NOMO-1 treated with dmso at 0.1 percent for 144 hours (cell line): ENCODE measurements at regions not wholly inside any gene's neighbourhood (a gene's known extent, or its start where the extent isn't known, plus 50 kb on each side); places are given as distances from the start of the nearest gene placed in this dataset.

Experiments
- DNase-seq: peaks from one replicate; lab custom pipeline; 2025; ENCODE audit not compliant: unreplicated experiment; lab: John Stamatoyannopoulos, UW

- DNase-seq = no peak
Measured at GRCh38 chr13:81745391-81745790, 1404.5 kb upstream of the SPRY2 start.

GRCh38 chr13:81738364-81738763, 1397.4 kb upstream of the SPRY2 start:
- no peak for DNase-seq

GRCh38 chr13:81726037-81726726, 1385.3 kb upstream of the SPRY2 start:
- no peak for DNase-seq

GRCh38 chr13:81722456-81722855, 1381.5 kb upstream of the SPRY2 start:
- DNase-seq = no peak

GRCh38 chr13:81721400-81721799, 1380.5 kb upstream of the SPRY2 start:
- DNase-seq = no peak

GRCh38 chr13:81714513-81714912, 1373.6 kb upstream of the SPRY2 start:
- no peak for DNase-seq

- no peak for DNase-seq
Measured at GRCh38 chr13:81713201-81713600, 1372.3 kb upstream of the SPRY2 start.

GRCh38 chr13:81697826-81698225, 1356.9 kb upstream of the SPRY2 start:
- DNase-seq = no peak

GRCh38 chr13:81686877-81687276, 1346.0 kb upstream of the SPRY2 start:
- no peak for DNase-seq

- DNase-seq = no peak
Measured at GRCh38 chr13:81683521-81683920, 1342.6 kb upstream of the SPRY2 start.

GRCh38 chr13:81682081-81682630, 1341.2 kb upstream of the SPRY2 start:
- no peak for DNase-seq

- DNase-seq = no peak
Measured at GRCh38 chr13:81677857-81678256, 1336.9 kb upstream of the SPRY2 start.

GRCh38 chr13:81676008-81676407, 1335.1 kb upstream of the SPRY2 start:
- no peak for DNase-seq

- DNase-seq = no peak
Measured at GRCh38 chr13:81671064-81671463, 1330.1 kb upstream of the SPRY2 start.

- DNase-seq = no peak
Measured at GRCh38 chr13:81670048-81670447, 1329.1 kb upstream of the SPRY2 start.

- no peak for DNase-seq
Measured at GRCh38 chr13:81664872-81665271, 1323.9 kb upstream of the SPRY2 start.

- no peak for DNase-seq
Measured at GRCh38 chr13:81659984-81660383, 1319.1 kb upstream of the SPRY2 start.

GRCh38 chr13:81658598-81659370, 1317.9 kb upstream of the SPRY2 start:
- DNase-seq = no peak

- no peak for DNase-seq
Measured at GRCh38 chr13:81639984-81640582, 1299.2 kb upstream of the SPRY2 start.

GRCh38 chr13:81637457-81637856, 1296.5 kb upstream of the SPRY2 start:
- no peak for DNase-seq

- no peak for DNase-seq
Measured at GRCh38 chr13:81636120-81636519, 1295.2 kb upstream of the SPRY2 start.

- DNase-seq = no peak
Measured at GRCh38 chr13:81615031-81615430, 1274.1 kb upstream of the SPRY2 start.
